HepG2 (cell line): ENCODE measurements at regions not wholly inside any gene's neighbourhood (a gene's known extent, or its start where the extent isn't known, plus 50 kb on each side); places are given as distances from the start of the nearest gene placed in this dataset.
A peak's percentile ranks its signal among the peaks of the same experiment; 100 is the strongest.

Experiments
- E2F1 ChIP-seq: sonication (generic); formaldehyde crosslinking; IDR thresholded peaks from 2 replicates; pipeline ENCODE4 v1.5.0; 2020; ENCODE audit warnings: missing genetic modification reagents
- GATA4 ChIP-seq: sonication (generic); IDR thresholded peaks from 2 replicates; pipeline ENCODE4 v1.6.1; 2016; ENCODE audit warnings: antibody characterized with exemption, low read depth, borderline replicate concordance
- HNF1B ChIP-seq: sonication (generic); formaldehyde crosslinking; IDR thresholded peaks from 2 replicates; pipeline ENCODE4 v1.5.1; 2020; ENCODE audit warnings: mild to moderate bottlenecking, moderate library complexity, missing genetic modification reagents
- MAF1 ChIP-seq: sonication (generic); formaldehyde crosslinking; IDR thresholded peaks from 2 replicates; pipeline ENCODE4 v1.5.0; 2020; ENCODE audit warnings: missing genetic modification reagents, borderline replicate concordance
- MBD4 ChIP-seq: IDR thresholded peaks from 2 replicates; pipeline ENCODE4 v1.6.1; 2012; ENCODE audit warnings: low read length, inconsistent platforms, borderline replicate concordance
- MLXIP ChIP-seq: sonication (generic); formaldehyde crosslinking; IDR thresholded peaks from 2 replicates; pipeline ENCODE4 v1.9.0; 2021; ENCODE audit warnings: missing genetic modification reagents, borderline replicate concordance
- NFYB ChIP-seq: sonication (generic); formaldehyde crosslinking; IDR thresholded peaks from 2 replicates; pipeline ENCODE4 v1.4.0; 2020; ENCODE audit warnings: missing genetic modification reagents
- NRL ChIP-seq: sonication (generic); formaldehyde crosslinking; IDR thresholded peaks from 2 replicates; pipeline ENCODE4 v1.5.0; 2020; ENCODE audit warnings: missing genetic modification reagents, mild to moderate bottlenecking, moderate library complexity, borderline replicate concordance
- PRDM10 ChIP-seq: sonication (generic); formaldehyde crosslinking; IDR thresholded peaks from 2 replicates; pipeline ENCODE4 v1.4.0; 2020; ENCODE audit warnings: low read depth, missing genetic modification reagents
- PRDM4 ChIP-seq: sonication (generic); formaldehyde crosslinking; IDR thresholded peaks from 2 replicates; pipeline ENCODE4 v1.9.0; 2021; ENCODE audit warnings: missing genetic modification reagents, borderline replicate concordance
- SP4 ChIP-seq: sonication (generic); formaldehyde crosslinking; IDR thresholded peaks from 2 replicates; pipeline ENCODE4 v1.8.1; 2023; ENCODE audit warnings: mild to moderate bottlenecking, missing genetic modification reagents
- TRIM22 ChIP-seq: fragments of 450-650 bp; IDR thresholded peaks from 2 replicates; pipeline ENCODE4 v1.6.1; 2017
- ZFP37 ChIP-seq: sonication (generic); formaldehyde crosslinking; IDR thresholded peaks from 2 replicates; pipeline ENCODE4 v1.4.0; 2020; ENCODE audit warnings: missing genetic modification reagents, borderline replicate concordance
- ZNF678 ChIP-seq: sonication (generic); formaldehyde crosslinking; IDR thresholded peaks from 2 replicates; pipeline ENCODE4 v1.4.0; 2020; ENCODE audit warnings: mild to moderate bottlenecking, missing genetic modification reagents
- ZNF839 ChIP-seq: sonication (generic); formaldehyde crosslinking; IDR thresholded peaks from 2 replicates; pipeline ENCODE4 v1.4.0; 2020; ENCODE audit warnings: missing genetic modification reagents, mild to moderate bottlenecking, borderline replicate concordance

- TF ChIP-seq ZNF839 (CRISPR knock-in tag), result no peak
- no peak for TF ChIP-seq SP4 (CRISPR knock-in tag)
- no peak for TF ChIP-seq NFYB (CRISPR knock-in tag)
- TF ChIP-seq MBD4, result no peak
- no peak for TF ChIP-seq E2F1
- no peak for TF ChIP-seq PRDM4
- no peak for TF ChIP-seq NRL (CRISPR knock-in tag)
- peak; percentile 73; the same call in 1 of the 2 replicates for TF ChIP-seq GATA4
- TF ChIP-seq HNF1B (CRISPR knock-in tag), result no peak
- TF ChIP-seq MAF1 (CRISPR knock-in tag), result 0 out of 2 replicates have a peak, but pooled peaks have one; percentile 32
- no peak for TF ChIP-seq ZFP37 (CRISPR knock-in tag)
- no peak for TF ChIP-seq ZNF678
- TF ChIP-seq MLXIP (CRISPR knock-in tag), result no peak
- no peak for TF ChIP-seq PRDM10 (CRISPR knock-in tag)
- no peak for TF ChIP-seq TRIM22
Observed at GRCh38 chr6:133034509-133035206, 206.5 kb upstream of the EYA4 start (continued).
